HepG2 (cell line): ENCODE measurements at regions not wholly inside any gene's neighbourhood (a gene's known extent, or its start where the extent isn't known, plus 50 kb on each side); places are given as distances from the start of the nearest gene placed in this dataset.

ENCODE experiments used
- ATAC-seq: fragments of 200-7000 bp; cut with Tn5 transposase; 3 replicates; pipeline ENCODE4 v1.9.1; 2020; ENCODE audit warnings: mild to moderate bottlenecking, moderate library complexity
- BruUV-seq: library from RNA; stranded (reverse); fragments of 400-500 nt; replicated peaks from 2 replicates; lab custom pipeline; 2021; lab: Mats Ljungman, UMichigan
- CTCF ChIA-PET: fragments of 300-600 bp; formaldehyde crosslinking; extraction: SDS; loops from one replicate; lab custom pipeline; 2021; ENCODE audit warnings: low total read pairs, inconsistent platforms, low intra/inter-chr PET ratio; lab: Yijun Ruan, JAX
- POLR2A ChIA-PET: fragments of 350-600 bp; sonication (Branson Sonifier 250); formaldehyde crosslinking; loops from one replicate; lab custom pipeline; 2020; ENCODE audit warnings: antibody characterized with exemption, inconsistent platforms; lab: Yijun Ruan, JAX
- DNase-seq: peaks from one replicate; pipeline ENCODE4 v3.0.0-alpha.2; 2015; ENCODE audit warnings: low spot score
- FAIRE-seq: peaks from 3 replicates; lab custom pipeline; 2011; peaks lifted over from hg19 to GRCh38; lab: Jason Lieb, UNC
- H2AFZ ChIP-seq: one replicate; pipeline ENCODE4 v1.6.1; 2011; ENCODE audit warnings: low read length, inconsistent platforms
- H3K27ac ChIP-seq: fragments of 300-600 bp; 3 replicates; pipeline ENCODE4 v1.8.0; 2011; ENCODE audit warnings: mixed run types, mild to moderate bottlenecking, mixed read lengths, low read length, inconsistent platforms; ENCODE audit not compliant: insufficient read depth; ENCODE audit errors: extremely low read length
- H3K27me3 ChIP-seq, 2 experiments: fragments of 200-600 bp in 1 of 2; 2 replicates in 1 of 2; 3 replicates in 1 of 2; pipeline versions ENCODE4 v1.6.0 to v1.8.0; 2011; ENCODE audit warnings: low read length in 2 of 2, mild to moderate bottlenecking in 2 of 2, moderate library complexity in 2 of 2, inconsistent platforms in 1 of 2; ENCODE audit not compliant: insufficient read depth in 2 of 2, control insufficient read depth in 1 of 2
- H3K36me3 ChIP-seq, 2 experiments: fragments of 200-600 bp in 1 of 2; replicated peaks in 1 of 2; 2 replicates in 1 of 2; 3 replicates in 1 of 2; pipeline versions ENCODE4 v1.5.1 to v1.8.0; 2011; ENCODE audit warnings: low read length in 2 of 2, inconsistent platforms in 1 of 2; ENCODE audit not compliant: insufficient read depth in 2 of 2, control insufficient read depth in 1 of 2
- H3K4me1 ChIP-seq: 2 replicates; pipeline ENCODE4 v1.5.1; 2012; ENCODE audit warnings: low read length, inconsistent platforms; ENCODE audit not compliant: insufficient read depth
- H3K4me2 ChIP-seq: 2 replicates; pipeline ENCODE4 v1.6.0; 2011; ENCODE audit warnings: low read depth, low read length, inconsistent platforms
- H3K4me3 ChIP-seq, 3 experiments: fragments of 200-600 bp in 1 of 3; sonication (generic), shearing (Covaris generic) in 1 of 3; replicated peaks in 1 of 3; 2 replicates each; pipeline ENCODE4 v1.5.1; 2011 to 2016; ENCODE audit warnings: low read length in 3 of 3, inconsistent platforms in 2 of 3, low read depth in 2 of 3, mild to moderate bottlenecking in 2 of 3, control low read depth in 1 of 3, mixed read lengths in 1 of 3; ENCODE audit not compliant: insufficient read depth in 1 of 3
- H3K79me2 ChIP-seq: one replicate; pipeline ENCODE4 v1.6.1; 2011; ENCODE audit warnings: low read length, inconsistent platforms; ENCODE audit not compliant: insufficient read depth
- H3K9ac ChIP-seq: 2 replicates; pipeline ENCODE4 v1.6.0; 2011; ENCODE audit warnings: mild to moderate bottlenecking, low read depth, low read length, inconsistent platforms; ENCODE audit not compliant: insufficient read depth
- H3K9me3 ChIP-seq: 2 replicates; pipeline ENCODE4 v1.5.1; 2012; ENCODE audit warnings: mild to moderate bottlenecking, low read length
- H4K20me1 ChIP-seq: 2 replicates; pipeline ENCODE4 v1.6.0; 2011; ENCODE audit warnings: inconsistent platforms, mild to moderate bottlenecking, low read length, moderate library complexity; ENCODE audit not compliant: insufficient read depth
- AKAP8 ChIP-seq: sonication (generic); formaldehyde crosslinking; IDR thresholded peaks from 2 replicates; pipeline ENCODE4 v1.5.1; 2020; ENCODE audit warnings: mild to moderate bottlenecking, missing genetic modification reagents
- HDAC6 ChIP-seq: fragments of 200-600 bp; sonication (generic); IDR thresholded peaks from 2 replicates; pipeline ENCODE4 v1.7.0; 2017; ENCODE audit warnings: mild to moderate bottlenecking, antibody characterized with exemption, low read length, low read depth
- NFIC ChIP-seq: IDR thresholded peaks from 2 replicates; pipeline ENCODE4 v1.6.1; 2012; ENCODE audit warnings: mild to moderate bottlenecking, low read length, inconsistent platforms
- NR2F1 ChIP-seq, 2 experiments: fragments of 450-650 bp in 1 of 2; formaldehyde crosslinking in 1 of 2; IDR thresholded peaks; 2 replicates each; pipeline versions ENCODE4 v1.5.0 to v1.6.1; 2016 to 2020; ENCODE audit warnings: mild to moderate bottlenecking in 1 of 2, missing compliant biosample characterization in 1 of 2, missing genetic modification reagents in 1 of 2, moderate library complexity in 1 of 2
- PAF1 ChIP-seq: IDR thresholded peaks from 2 replicates; pipeline ENCODE4 v1.6.1; 2016; ENCODE audit warnings: missing genetic modification reagents, missing compliant biosample characterization
- PAX8 ChIP-seq: sonication (generic); formaldehyde crosslinking; IDR thresholded peaks from 2 replicates; pipeline ENCODE4 v1.8.0; 2022; ENCODE audit warnings: mild to moderate bottlenecking, missing genetic modification reagents, borderline replicate concordance
- ZMYM4 ChIP-seq: sonication (generic); formaldehyde crosslinking; IDR thresholded peaks from 2 replicates; pipeline ENCODE4 v1.8.1; 2023; ENCODE audit warnings: mild to moderate bottlenecking, missing genetic modification reagents
- ZNF101 ChIP-seq: sonication (generic); formaldehyde crosslinking; IDR thresholded peaks from 2 replicates; pipeline ENCODE4 v1.4.0; 2020; ENCODE audit warnings: mild to moderate bottlenecking, low read depth, missing genetic modification reagents, borderline replicate concordance
- ZNF484 ChIP-seq: sonication (generic); formaldehyde crosslinking; IDR thresholded peaks from 2 replicates; pipeline ENCODE4 v1.5.1; 2020; ENCODE audit warnings: mild to moderate bottlenecking, low read depth, missing genetic modification reagents, borderline replicate concordance
- ZSCAN31 ChIP-seq: sonication (generic); formaldehyde crosslinking; IDR thresholded peaks from 2 replicates; pipeline ENCODE4 v1.5.0; 2020; ENCODE audit warnings: low read depth, mild to moderate bottlenecking, missing genetic modification reagents
- WGBS: methylation state at CpG from one replicate; pipeline ENCODE4 v1.1.6; 2017; ENCODE audit warnings: low lambda C conversion rate; 5-methylcytosine and 5-hydroxymethylcytosine counted together
- in situ Hi-C: cut with HindIII; loops from 2 replicates; pipeline ENCODE4 v1.10.0; 2017; ENCODE audit warnings: low pct_unique_long_range_greater_than_20kb; ENCODE audit not compliant: extremely low pct_ligation_motif_present
- intact Hi-C: fragments of 100-400 bp; cut with micrococcal nuclease; formaldehyde crosslinking; loops from one replicate; pipeline ENCODE4 v1.10.0; 2022; ENCODE audit not compliant: unreplicated experiment
- TF ChIP-seq, protein P1 (sequence below): sonication (generic); formaldehyde crosslinking; IDR thresholded peaks from 2 replicates; pipeline ENCODE4 v1.9.0; 2022; ENCODE audit warnings: missing genetic modification reagents, mild to moderate bottlenecking, borderline replicate concordance
- TF ChIP-seq, protein P2 (sequence below): sonication (generic); IDR thresholded peaks from 2 replicates; pipeline ENCODE4 v1.6.1; 2016; ENCODE audit warnings: low read depth, borderline replicate concordance
- TF ChIP-seq, protein P3 (sequence below): IDR thresholded peaks from 2 replicates; pipeline ENCODE4 v1.6.1; 2016; ENCODE audit warnings: low read depth, control low read depth

DNA sequence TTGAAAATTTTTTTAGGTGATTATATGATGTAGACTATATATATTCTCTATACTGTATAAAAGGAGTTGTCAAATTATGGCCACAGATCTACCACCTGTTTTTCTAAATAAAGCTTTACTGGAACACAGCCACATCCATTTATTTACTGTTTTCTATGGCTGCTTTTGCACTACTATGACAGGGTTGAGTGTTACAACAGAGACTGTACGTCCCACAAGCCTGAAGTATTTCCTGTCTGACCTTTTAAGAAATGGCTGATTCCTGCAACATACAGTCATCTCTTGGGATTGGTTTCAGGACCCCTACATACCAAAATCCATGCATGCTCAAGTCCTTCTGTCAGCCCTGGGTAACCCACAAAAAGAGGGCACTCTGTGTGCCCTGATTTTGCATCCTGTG, 508.3 kb downstream of the TSN start (continued):
- TF ChIP-seq, protein P1, sequence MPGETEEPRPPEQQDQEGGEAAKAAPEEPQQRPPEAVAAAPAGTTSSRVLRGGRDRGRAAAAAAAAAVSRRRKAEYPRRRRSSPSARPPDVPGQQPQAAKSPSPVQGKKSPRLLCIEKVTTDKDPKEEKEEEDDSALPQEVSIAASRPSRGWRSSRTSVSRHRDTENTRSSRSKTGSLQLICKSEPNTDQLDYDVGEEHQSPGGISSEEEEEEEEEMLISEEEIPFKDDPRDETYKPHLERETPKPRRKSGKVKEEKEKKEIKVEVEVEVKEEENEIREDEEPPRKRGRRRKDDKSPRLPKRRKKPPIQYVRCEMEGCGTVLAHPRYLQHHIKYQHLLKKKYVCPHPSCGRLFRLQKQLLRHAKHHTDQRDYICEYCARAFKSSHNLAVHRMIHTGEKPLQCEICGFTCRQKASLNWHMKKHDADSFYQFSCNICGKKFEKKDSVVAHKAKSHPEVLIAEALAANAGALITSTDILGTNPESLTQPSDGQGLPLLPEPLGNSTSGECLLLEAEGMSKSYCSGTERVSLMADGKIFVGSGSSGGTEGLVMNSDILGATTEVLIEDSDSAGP (CRISPR knock-in tag): no peak
- no peak for TF ChIP-seq NR2F1 (CRISPR knock-in tag; IDR thresholded peaks at IDR 0.05)
- TF ChIP-seq, protein P2, sequence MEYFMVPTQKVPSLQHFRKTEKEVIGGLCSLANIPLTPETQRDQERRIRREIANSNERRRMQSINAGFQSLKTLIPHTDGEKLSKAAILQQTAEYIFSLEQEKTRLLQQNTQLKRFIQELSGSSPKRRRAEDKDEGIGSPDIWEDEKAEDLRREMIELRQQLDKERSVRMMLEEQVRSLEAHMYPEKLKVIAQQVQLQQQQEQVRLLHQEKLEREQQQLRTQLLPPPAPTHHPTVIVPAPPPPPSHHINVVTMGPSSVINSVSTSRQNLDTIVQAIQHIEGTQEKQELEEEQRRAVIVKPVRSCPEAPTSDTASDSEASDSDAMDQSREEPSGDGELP: no peak
- no peak for TF ChIP-seq HDAC6
- TF ChIP-seq PAF1 (CRISPR knock-in tag): no peak
- TF ChIP-seq, all 625 proteins: peak for 0

DNA sequence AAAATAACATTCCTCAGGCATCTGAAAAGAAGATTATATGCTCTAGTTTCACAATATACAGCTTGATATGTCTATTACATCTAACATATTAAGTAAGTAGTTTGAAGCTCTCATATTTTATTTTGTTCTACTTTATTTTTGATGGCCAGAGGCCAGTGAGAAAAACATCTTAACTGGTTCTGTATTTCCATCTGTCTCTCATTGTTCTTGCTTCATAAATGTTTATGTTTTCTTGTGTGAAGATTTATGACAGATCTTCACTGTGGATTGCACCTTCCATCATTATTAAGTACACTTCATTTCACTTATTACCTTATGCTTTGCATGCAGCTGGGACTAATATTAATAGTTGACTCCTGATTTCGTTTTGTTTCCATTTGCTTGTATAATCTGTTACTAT, 511.2 kb downstream of the TSN start:
- no peak for FAIRE-seq
- WGBS: 2% methylated on average over 1 of the region's 1 CpG
- CTCF ChIA-PET: no interaction called here

More for the DNA sequence above, 511.2 kb downstream of the TSN start:
- H3K4me2 ChIP-seq: no peak overlapping the region
- no peaks in the 10 kb centered on the region for H3K27me3 ChIP-seq
- H3K4me1 ChIP-seq: no peaks in the 10 kb centered on the region
- H3K27ac ChIP-seq: no peak overlapping the region
- H3K4me3 ChIP-seq: no peak overlapping the region
- POLR2A ChIA-PET: no interaction called here
- no peaks in the 10 kb centered on the region for H3K9me3 ChIP-seq
- H2AFZ ChIP-seq: no peak overlapping the region
- no peak for DNase-seq
- no peaks in the 10 kb centered on the region for H3K79me2 ChIP-seq
- TF ChIP-seq AKAP8 (CRISPR knock-in tag) (no peak), ZSCAN31 (CRISPR knock-in tag) (no peak), ZNF484 (CRISPR knock-in tag) (no peak), ZNF101 (CRISPR knock-in tag) (no peak), PAX8 (CRISPR knock-in tag) (no peak), ZMYM4 (CRISPR knock-in tag) (no peak), NFIC (no peak)
- TF ChIP-seq, protein P3, sequence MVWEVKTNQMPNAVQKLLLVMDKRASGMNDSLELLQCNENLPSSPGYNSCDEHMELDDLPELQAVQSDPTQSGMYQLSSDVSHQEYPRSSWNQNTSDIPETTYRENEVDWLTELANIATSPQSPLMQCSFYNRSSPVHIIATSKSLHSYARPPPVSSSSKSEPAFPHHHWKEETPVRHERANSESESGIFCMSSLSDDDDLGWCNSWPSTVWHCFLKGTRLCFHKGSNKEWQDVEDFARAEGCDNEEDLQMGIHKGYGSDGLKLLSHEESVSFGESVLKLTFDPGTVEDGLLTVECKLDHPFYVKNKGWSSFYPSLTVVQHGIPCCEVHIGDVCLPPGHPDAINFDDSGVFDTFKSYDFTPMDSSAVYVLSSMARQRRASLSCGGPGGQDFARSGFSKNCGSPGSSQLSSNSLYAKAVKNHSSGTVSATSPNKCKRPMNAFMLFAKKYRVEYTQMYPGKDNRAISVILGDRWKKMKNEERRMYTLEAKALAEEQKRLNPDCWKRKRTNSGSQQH: no peak
- TF ChIP-seq, all 625 proteins: peak for 0
- ATAC-seq: no peak
- BruUV-seq: no TSS peak
- no peaks in the 10 kb centered on the region for H3K36me3 ChIP-seq
- intact Hi-C loops (no loop called here), in situ Hi-C loops (no loop called here)
- no peaks in the 10 kb centered on the region for H4K20me1 ChIP-seq
- H3K9ac ChIP-seq: no peak overlapping the region
